HuH-7 (cell line): ENCODE measurements at regions not wholly inside any gene's neighbourhood (a gene's known extent, or its start where the extent isn't known, plus 50 kb on each side); places are given as distances from the start of the nearest gene placed in this dataset.
"Not testable (repeated sequence)": the region's sequence is repeated elsewhere in the genome, so short reads cannot be mapped to it uniquely, and the experiment has no call there.

Experiments used
- DNase-seq: peaks from one replicate; pipeline ENCODE4 v3.0.0; 2011; ENCODE audit warnings: low spot score

GRCh38 chr13:105684216-105684615 is 851.2 kb downstream of the EFNB2 start:
- no peak for DNase-seq

- no peak for DNase-seq
Measured at GRCh38 chr13:105679838-105680237, 855.6 kb downstream of the EFNB2 start.

GRCh38 chr13:105678072-105678471 is 857.4 kb downstream of the EFNB2 start:
- no peak for DNase-seq

- no peak for DNase-seq
Measured at GRCh38 chr13:105672881-105673280, 862.6 kb downstream of the EFNB2 start.

- not testable (repeated sequence) for DNase-seq
Measured at GRCh38 chr13:105671131-105671530, 864.3 kb downstream of the EFNB2 start.

- no peak for DNase-seq
Measured at GRCh38 chr13:105670179-105670990, 865.1 kb downstream of the EFNB2 start.

GRCh38 chr13:105665284-105665683 is 870.2 kb downstream of the EFNB2 start:
- no peak for DNase-seq

- DNase-seq = no peak
Measured at GRCh38 chr13:105663182-105663581, 872.3 kb downstream of the EFNB2 start.

- DNase-seq = no peak
Measured at GRCh38 chr13:105660561-105660960, 874.9 kb downstream of the EFNB2 start.

- DNase-seq = no peak
Measured at GRCh38 chr13:105658431-105658830, 877.0 kb downstream of the EFNB2 start.

GRCh38 chr13:105655046-105655445 is 880.4 kb downstream of the EFNB2 start:
- DNase-seq = no peak

- DNase-seq = no peak
Measured at GRCh38 chr13:105643966-105644365, 891.5 kb downstream of the EFNB2 start.

GRCh38 chr13:105642511-105642958 is 892.9 kb downstream of the EFNB2 start:
- DNase-seq = no peak

- DNase-seq = no peak
Measured at GRCh38 chr13:105641121-105641520, 894.3 kb downstream of the EFNB2 start.

- no peak for DNase-seq
Measured at GRCh38 chr13:105638426-105638825, 897.0 kb downstream of the EFNB2 start.

GRCh38 chr13:105634059-105634458 is 901.4 kb downstream of the EFNB2 start:
- DNase-seq = no peak

- no peak for DNase-seq
Measured at GRCh38 chr13:105630431-105630830, 905.0 kb downstream of the EFNB2 start.

- no peak for DNase-seq
Measured at GRCh38 chr13:105627270-105627669, 908.2 kb downstream of the EFNB2 start.

- DNase-seq = no peak
Measured at GRCh38 chr13:105625691-105626090, 909.8 kb downstream of the EFNB2 start.

- no peak for DNase-seq
Measured at GRCh38 chr13:105616333-105617075, 919.0 kb downstream of the EFNB2 start.

GRCh38 chr13:105612541-105612940 is 922.9 kb downstream of the EFNB2 start:
- no peak for DNase-seq

GRCh38 chr13:105611424-105611823 is 924.0 kb downstream of the EFNB2 start:
- DNase-seq = no peak

- DNase-seq = no peak
Measured at GRCh38 chr13:105608104-105608503, 927.4 kb downstream of the EFNB2 start.
